HG03175 (cell line): ENCODE measurements at regions not wholly inside any gene's neighbourhood (a gene's known extent, or its start where the extent isn't known, plus 50 kb on each side); places are given as distances from the start of the nearest gene placed in this dataset.
"Not testable (repeated sequence)": the region's sequence is repeated elsewhere in the genome, so short reads cannot be mapped to it uniquely, and the experiment has no call there.

Source experiments
- ATAC-seq: cut with Tn5 transposase; IDR thresholded peaks from one replicate; pipeline ENCODE4 v1.9.1; 2021; ENCODE audit warnings: mild to moderate bottlenecking, moderate library complexity; ENCODE audit not compliant: unreplicated experiment

GRCh38 chr1:79959635-79960034 lies 953.1 kb upstream of the ADGRL4 start:
- ATAC-seq: no peak

- ATAC-seq: no peak
These were observed 949.4 kb upstream of the ADGRL4 start for GRCh38 chr1:79955966-79956365.

GRCh38 chr1:79950511-79950910 lies 944.0 kb upstream of the ADGRL4 start:
- ATAC-seq: no peak

- ATAC-seq: no peak
These were observed 938.9 kb upstream of the ADGRL4 start for GRCh38 chr1:79945391-79945790.

GRCh38 chr1:79929356-79929755 lies 922.8 kb upstream of the ADGRL4 start:
- no peak for ATAC-seq

- no peak for ATAC-seq
These were observed 922.4 kb upstream of the ADGRL4 start for GRCh38 chr1:79928901-79929300.

GRCh38 chr1:79920960-79921669 lies 914.6 kb upstream of the ADGRL4 start:
- ATAC-seq: no peak

- no peak for ATAC-seq
These were observed 908.4 kb upstream of the ADGRL4 start for GRCh38 chr1:79914896-79915295.

GRCh38 chr1:79912813-79913212 lies 906.3 kb upstream of the ADGRL4 start:
- ATAC-seq: no peak

- ATAC-seq: no peak
These were observed 896.8 kb upstream of the ADGRL4 start for GRCh38 chr1:79903321-79903720.

- ATAC-seq: no peak
These were observed 895.9 kb upstream of the ADGRL4 start for GRCh38 chr1:79902418-79902817.

GRCh38 chr1:79899914-79900313 lies 893.4 kb upstream of the ADGRL4 start:
- ATAC-seq: no peak

- no peak for ATAC-seq
These were observed 889.6 kb upstream of the ADGRL4 start for GRCh38 chr1:79896140-79896539.

- no peak for ATAC-seq
These were observed 889.0 kb upstream of the ADGRL4 start for GRCh38 chr1:79895573-79895972.

- not testable (repeated sequence) for ATAC-seq
These were observed 887.6 kb upstream of the ADGRL4 start for GRCh38 chr1:79894129-79894528.

- no peak for ATAC-seq
These were observed 880.5 kb upstream of the ADGRL4 start for GRCh38 chr1:79887059-79887458.

- ATAC-seq: no peak
These were observed 878.6 kb upstream of the ADGRL4 start for GRCh38 chr1:79885101-79885500.

GRCh38 chr1:79877086-79877485 lies 870.6 kb upstream of the ADGRL4 start:
- ATAC-seq: no peak

- no peak for ATAC-seq
These were observed 868.7 kb upstream of the ADGRL4 start for GRCh38 chr1:79875187-79875586.

- no peak for ATAC-seq
These were observed 867.8 kb upstream of the ADGRL4 start for GRCh38 chr1:79874289-79874688.

- ATAC-seq: no peak
These were observed 852.9 kb upstream of the ADGRL4 start for GRCh38 chr1:79859212-79859948.

- peak; percentile 57 for ATAC-seq
These were observed 845.5 kb upstream of the ADGRL4 start for GRCh38 chr1:79852004-79852403.
